Subcutaneous abdominal adipose tissue (tissue), 5 donors: ENCODE measurements at regions not wholly inside any gene's neighbourhood (a gene's known extent, or its start where the extent isn't known, plus 50 kb on each side); places are given as distances from the start of the nearest gene placed in this dataset.

Experiments
- H3K27ac ChIP-seq: one replicate; pipeline ENCODE4 v1.7.0; 2013; ENCODE audit warnings: low read depth, mild to moderate bottlenecking, inconsistent platforms, low read length, moderate library complexity
- H3K27me3 ChIP-seq, 5 donors: one replicate each; pipeline ENCODE4 v1.7.0; 2013; ENCODE audit warnings: low read length in 5 of 5, inconsistent platforms in 1 of 5; ENCODE audit not compliant: control insufficient read depth in 5 of 5, insufficient read depth in 4 of 5
- H3K36me3 ChIP-seq, 5 donors: one replicate each; pipeline ENCODE4 v1.7.0; 2013; ENCODE audit warnings: low read length in 5 of 5; ENCODE audit not compliant: control insufficient read depth in 5 of 5, insufficient read depth in 5 of 5
- H3K4me1 ChIP-seq, 5 donors: one replicate each; pipeline ENCODE4 v1.7.0; 2013; ENCODE audit warnings: low read length in 5 of 5, mild to moderate bottlenecking in 3 of 5, moderate library complexity in 1 of 5; ENCODE audit not compliant: control insufficient read depth in 5 of 5, insufficient read depth in 5 of 5
- H3K4me3 ChIP-seq, 5 donors: one replicate each; pipeline ENCODE4 v1.7.0; 2013; ENCODE audit warnings: low read length in 5 of 5, low read depth in 1 of 5
- H3K9ac ChIP-seq, 5 donors: one replicate each; pipeline ENCODE4 v1.7.0; 2013; ENCODE audit warnings: low read length in 5 of 5, mild to moderate bottlenecking in 4 of 5, moderate library complexity in 3 of 5
- H3K9me3 ChIP-seq, 5 donors: one replicate each; pipeline ENCODE4 v1.7.0; 2013; ENCODE audit warnings: low read length in 5 of 5; ENCODE audit not compliant: control insufficient read depth in 5 of 5
- donor health status: healthy.
- donor health status: healthy.
- donor health status: healthy.
- donor health status: healthy.
- donor health status: healthy.

DNA sequence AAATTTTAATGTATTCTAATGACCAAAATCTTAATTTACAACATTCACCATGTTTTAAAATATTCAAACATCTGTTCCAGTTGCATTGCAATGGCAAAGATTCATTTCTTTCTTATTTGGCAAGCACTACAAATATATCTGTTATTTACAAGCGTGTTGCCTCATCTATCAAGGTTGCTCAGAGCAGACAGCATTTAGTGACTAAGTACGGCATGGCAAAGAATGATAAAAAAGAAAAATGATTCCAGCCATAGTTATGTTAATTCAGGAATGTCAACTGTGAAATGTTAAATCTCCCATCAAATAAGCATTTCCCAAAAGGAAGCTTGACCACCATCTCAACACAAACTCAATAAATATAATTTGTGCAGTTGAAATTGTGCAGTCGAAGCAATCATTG, 312.1 kb downstream of the SEC23A start:
- H3K4me3 ChIP-seq, result no peak overlapping the region
- H3K4me1 ChIP-seq, result no peaks in the 10 kb centered on the region
- H3K9me3 ChIP-seq, result no peaks in the 10 kb centered on the region
- no peak overlapping the region for H3K9ac ChIP-seq
- no peaks in the 10 kb centered on the region for H3K27me3 ChIP-seq
- no peaks in the 10 kb centered on the region for H3K36me3 ChIP-seq
- H3K27ac ChIP-seq, result no peak overlapping the region

DNA sequence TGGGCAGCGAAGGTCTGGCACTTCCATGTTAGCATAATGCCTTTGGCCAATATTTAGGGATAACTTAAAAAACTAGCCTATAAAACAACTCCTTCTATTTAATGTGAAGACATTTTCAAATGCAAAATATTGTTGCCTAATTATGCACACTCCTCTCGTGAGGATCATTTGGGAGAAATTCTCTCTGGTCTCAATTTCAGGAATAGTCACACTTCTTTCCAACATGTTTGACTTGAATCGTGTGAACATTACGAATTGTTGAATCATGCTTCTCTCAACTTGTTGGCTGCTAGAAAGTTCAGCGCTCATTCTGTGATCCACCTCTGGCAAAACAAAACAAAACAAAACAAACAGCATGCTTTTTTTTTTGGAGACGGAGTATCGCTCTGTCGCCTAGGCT, 313.2 kb downstream of the SEC23A start:
- Histone ChIP-seq H3K36me3 (no peaks in the 10 kb centered on the region), H3K27me3 (no peaks in the 10 kb centered on the region), H3K9ac (no peak overlapping the region), H3K9me3 (no peaks in the 10 kb centered on the region), H3K4me1 (no peaks in the 10 kb centered on the region), H3K27ac (no peak overlapping the region), H3K4me3 (no peak overlapping the region)

DNA sequence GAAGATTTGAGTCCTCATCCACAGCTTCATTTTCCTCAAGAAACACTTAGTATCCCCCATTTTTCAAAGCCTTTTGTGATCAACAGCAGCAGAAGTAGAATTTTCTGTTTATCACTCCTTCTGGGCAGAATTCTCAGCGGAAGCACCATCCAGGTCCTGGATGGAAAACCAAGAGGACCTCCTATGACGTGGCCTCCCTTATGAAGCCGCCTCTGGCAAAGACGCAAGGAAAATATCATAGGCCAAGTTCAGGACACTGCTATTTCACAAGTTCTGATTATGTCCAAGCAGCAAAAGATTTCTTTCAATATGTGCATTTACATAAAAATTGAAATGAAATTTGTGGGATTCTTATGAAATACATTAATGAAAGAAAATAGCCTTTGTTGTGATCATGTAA, 315.0 kb downstream of the SEC23A start:
- Histone ChIP-seq H3K4me1 (no peaks in the 10 kb centered on the region), H3K9ac (no peak overlapping the region)

GRCh38 chr14:38786921-38787320, 316.1 kb downstream of the SEC23A start:
- Histone ChIP-seq H3K36me3 (no peaks in the 10 kb centered on the region), H3K27ac (no peak overlapping the region), H3K4me3 (no peak overlapping the region), H3K9ac (no peak overlapping the region), H3K27me3 (no peaks in the 10 kb centered on the region), H3K4me1 (no peaks in the 10 kb centered on the region), H3K9me3 (no peaks in the 10 kb centered on the region)

More for the DNA sequence above, 315.0 kb downstream of the SEC23A start:
- no peaks in the 10 kb centered on the region for H3K27me3 ChIP-seq
- H3K4me3 ChIP-seq, result no peak overlapping the region
- H3K36me3 ChIP-seq, result no peaks in the 10 kb centered on the region
- H3K27ac ChIP-seq, result no peak overlapping the region
- no peaks in the 10 kb centered on the region for H3K9me3 ChIP-seq

GRCh38 chr14:38777401-38777800, 325.6 kb downstream of the SEC23A start:
- no peaks in the 10 kb centered on the region for H3K9me3 ChIP-seq
- H3K36me3 ChIP-seq, result no peaks in the 10 kb centered on the region
- H3K4me3 ChIP-seq, result no peak overlapping the region
- no peak overlapping the region for H3K9ac ChIP-seq
- H3K27me3 ChIP-seq, result no peaks in the 10 kb centered on the region
- H3K4me1 ChIP-seq, result no peaks in the 10 kb centered on the region
- no peak overlapping the region for H3K27ac ChIP-seq

GRCh38 chr14:38775986-38776385, 327.0 kb downstream of the SEC23A start:
- Histone ChIP-seq H3K27ac (no peak overlapping the region), H3K4me1 (no peaks in the 10 kb centered on the region), H3K9me3 (no peaks in the 10 kb centered on the region), H3K27me3 (no peaks in the 10 kb centered on the region), H3K36me3 (no peaks in the 10 kb centered on the region), H3K4me3 (no peak overlapping the region), H3K9ac (no peak overlapping the region)

DNA sequence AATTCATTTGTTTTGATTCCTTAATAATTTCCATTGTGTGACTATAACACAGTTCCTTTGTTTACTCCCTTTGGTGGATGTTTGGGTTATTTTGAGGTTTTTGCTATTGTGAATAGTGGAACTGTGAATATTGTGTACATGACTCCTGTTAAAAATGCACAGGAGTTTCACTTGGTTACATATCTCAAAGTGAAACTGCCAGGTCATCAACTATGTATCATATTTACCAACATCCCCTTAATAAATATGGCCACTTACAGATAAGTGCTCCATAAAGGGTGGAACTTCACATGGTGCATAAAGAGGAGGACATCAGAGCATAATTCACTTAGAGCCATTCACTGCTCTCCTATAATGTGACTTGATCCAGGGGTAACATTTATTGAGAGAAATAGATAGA, 328.9 kb downstream of the SEC23A start:
- no peak overlapping the region for H3K9ac ChIP-seq
- no peaks in the 10 kb centered on the region for H3K27me3 ChIP-seq
- H3K27ac ChIP-seq, result no peak overlapping the region
- no peak overlapping the region for H3K4me3 ChIP-seq
- H3K36me3 ChIP-seq, result no peaks in the 10 kb centered on the region
- H3K9me3 ChIP-seq, result no peaks in the 10 kb centered on the region
- H3K4me1 ChIP-seq, result no peaks in the 10 kb centered on the region

DNA sequence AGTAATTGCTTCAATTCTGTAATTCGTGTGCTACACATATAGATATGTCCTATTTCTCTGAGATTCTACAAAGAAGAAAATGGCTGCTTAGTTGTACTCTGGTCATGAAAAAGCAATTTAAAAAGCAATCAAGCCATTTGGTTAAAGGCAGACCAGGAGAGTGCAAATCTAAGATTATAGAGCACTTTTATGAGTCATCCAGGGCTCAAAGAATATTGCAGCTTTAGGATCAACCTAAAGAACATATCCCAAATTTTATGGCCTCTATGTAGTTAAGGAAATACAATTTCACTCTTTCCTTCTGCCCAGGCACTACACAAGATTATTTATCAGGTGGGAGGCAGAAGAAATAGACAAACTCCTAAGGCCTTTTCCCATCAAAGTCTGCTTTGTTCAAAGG, 332.8 kb downstream of the SEC23A start:
- Histone ChIP-seq H3K36me3 (no peaks in the 10 kb centered on the region), H3K27me3 (no peaks in the 10 kb centered on the region), H3K9ac (no peak overlapping the region), H3K9me3 (no peaks in the 10 kb centered on the region), H3K4me1 (no peaks in the 10 kb centered on the region), H3K4me3 (no peak overlapping the region), H3K27ac (no peak overlapping the region)

DNA sequence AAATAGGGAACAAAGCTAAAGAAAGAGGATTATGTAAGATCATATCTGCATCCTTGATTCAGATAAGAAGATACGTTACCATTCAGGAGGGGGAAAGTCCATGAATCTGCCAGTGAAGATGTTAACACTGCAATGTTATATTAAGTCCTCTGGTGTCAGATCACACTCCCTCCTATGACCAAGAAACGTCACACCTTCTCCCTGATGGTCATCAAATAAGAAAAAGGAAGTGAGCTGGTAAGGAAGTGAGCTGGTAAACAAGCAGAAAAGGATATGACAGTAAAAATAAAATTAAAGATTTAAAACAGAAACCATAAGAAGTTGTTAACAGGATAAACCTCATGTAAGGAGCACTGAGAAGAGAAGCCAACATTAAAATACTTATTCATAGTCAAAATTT, 340.2 kb downstream of the SEC23A start:
- no peak overlapping the region for H3K4me3 ChIP-seq
- no peaks in the 10 kb centered on the region for H3K4me1 ChIP-seq
- peaks cover 0 to 5% (median 0%) of the 10 kb centered on the region in 5 donors for H3K9me3 ChIP-seq

DNA sequence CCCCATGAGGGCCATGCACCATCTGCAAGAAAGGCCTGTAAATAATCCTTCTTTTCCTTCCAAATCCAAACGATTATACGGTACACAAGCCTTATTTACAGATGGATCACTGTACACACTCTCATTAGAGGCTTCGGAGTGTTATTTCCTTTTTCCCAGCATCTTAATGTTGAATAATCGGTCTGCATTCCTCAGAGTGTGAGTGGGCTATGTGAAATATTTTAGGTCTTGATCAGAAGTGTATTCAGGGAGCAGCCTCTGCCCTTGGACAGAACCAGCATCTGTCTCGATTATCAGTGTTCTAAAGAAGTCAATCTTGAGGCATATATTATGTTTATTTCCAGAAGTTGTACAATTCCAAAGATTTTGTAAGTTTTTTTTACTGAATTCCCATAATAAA, 340.6 kb downstream of the SEC23A start:
- Histone ChIP-seq H3K9ac (no peak overlapping the region), H3K27ac (no peak overlapping the region), H3K4me1 (no peaks in the 10 kb centered on the region), H3K9me3 (peaks cover 0 to 5% (median 0%) of the 10 kb centered on the region in 5 donors), H3K4me3 (no peak overlapping the region), H3K27me3 (no peaks in the 10 kb centered on the region), H3K36me3 (no peaks in the 10 kb centered on the region)

More for the DNA sequence above, 340.2 kb downstream of the SEC23A start:
- no peaks in the 10 kb centered on the region for H3K36me3 ChIP-seq
- H3K9ac ChIP-seq, result no peak overlapping the region
- H3K27ac ChIP-seq, result no peak overlapping the region
- H3K27me3 ChIP-seq, result no peaks in the 10 kb centered on the region

- no peak overlapping the region for H3K9ac ChIP-seq
- peaks cover 0 to 5% (median 0%) of the 10 kb centered on the region in 5 donors for H3K9me3 ChIP-seq
- no peaks in the 10 kb centered on the region for H3K36me3 ChIP-seq
- no peaks in the 10 kb centered on the region for H3K4me1 ChIP-seq
- no peak overlapping the region for H3K4me3 ChIP-seq
- no peaks in the 10 kb centered on the region for H3K27me3 ChIP-seq
- H3K27ac ChIP-seq, result no peak overlapping the region
Measured at GRCh38 chr14:38761033-38761432, 342.0 kb downstream of the SEC23A start.
